ENCODE measurements at regions not wholly inside any gene's neighbourhood (a gene's known extent, or its start where the extent isn't known, plus 50 kb on each side); places are given as distances from the start of the nearest gene placed in this dataset.

GRCh38 chr17:36675250-36675649 lies 73.9 kb downstream of the MRM1 start:
- Histone ChIP-seq H3K56ac (replicated peaks; ENCODE audit: insufficient read length, low read depth, low read length) (no peak overlapping the region), H2AFZ (ENCODE audit: low read length) (no peak overlapping the region), H3K23ac (ENCODE audit: insufficient read length) (no peak overlapping the region), H4K5ac (ENCODE audit: insufficient read length, low read depth, low read length) (no peak overlapping the region), H2BK12ac (ENCODE audit: low read depth, low read length) (no peak overlapping the region), H3K36me3 (ENCODE audit: control insufficient read depth in 2 of 4, insufficient read depth in 4 of 4, low read length in 3 of 4) (no peaks in the 10 kb centered on the region), H2BK5ac (ENCODE audit: low read depth, low read length) (no peak overlapping the region), H2BK120ac (replicated peaks; ENCODE audit: low read depth, low read length) (no peak overlapping the region), H4K20me1 (replicated peaks in 1 of 2; ENCODE audit: control insufficient read depth in 1 of 2, insufficient read depth in 2 of 2, low read length in 2 of 2) (no peaks in the 10 kb centered on the region), H3K4me3 (ENCODE audit: extremely low read depth in 1 of 4, insufficient read depth in 2 of 4, low read depth in 3 of 4, low read length in 4 of 4) (no peak overlapping the region), H2BK15ac (ENCODE audit: low read length) (no peak overlapping the region), H3K9me3 (ENCODE audit: insufficient read depth in 2 of 2, low read depth in 1 of 2, low read length in 1 of 2) (no peaks in the 10 kb centered on the region), H3K79me2 (ENCODE audit: control insufficient read depth in 1 of 2, insufficient read depth in 2 of 2, low read length in 2 of 2) (no peaks in the 10 kb centered on the region), H2BK20ac (ENCODE audit: low read length) (no peak overlapping the region), H3K27me3 (replicated peaks in 1 of 4; ENCODE audit: control insufficient read depth in 3 of 4, extremely low read depth in 1 of 4, insufficient read depth in 3 of 4, low read length in 3 of 4) (no peaks in the 10 kb centered on the region), H4K8ac (ENCODE audit: extremely low read depth, insufficient read depth, low read length) (no peak overlapping the region), H4K91ac (replicated peaks; ENCODE audit: insufficient read length, low read length) (no peak overlapping the region), H3K18ac (ENCODE audit: extremely low read depth, low read length) (no peak overlapping the region), H3K79me1 (ENCODE audit: low read depth, low read length) (no peaks in the 10 kb centered on the region; the same call in 1 of the 2 replicates), H2AK5ac (ENCODE audit: low read depth, low read length) (no peak overlapping the region), H3K27ac (ENCODE audit: low read depth, low read length) (no peak overlapping the region), H3K4ac (replicated peaks; ENCODE audit: insufficient read length, low read depth, low read length) (no peak overlapping the region), H3K14ac (ENCODE audit: insufficient read length) (no peak overlapping the region), H3K9ac (replicated peaks in 1 of 4; ENCODE audit: extremely low read depth in 1 of 4, low read depth in 3 of 4, low read length in 3 of 4) (no peak overlapping the region; a peak in 1 of 7 replicates), H3K4me1 (replicated peaks in 1 of 4; ENCODE audit: control insufficient read depth in 3 of 4, insufficient read depth in 4 of 4, low read length in 3 of 4) (peaks cover 0 to 3% (median 1%) of the 10 kb centered on the region in 4 experiments; a peak in 1 of 7 replicates), H3K23me2 (ENCODE audit: low read depth, low read length) (no peaks in the 10 kb centered on the region), H3K4me2 (ENCODE audit: insufficient read depth in 1 of 2, low read depth in 2 of 2, low read length in 2 of 2) (no peak overlapping the region; a peak in 1 of 4 replicates)
- FAIRE-seq (no peak), DNase-seq (ENCODE audit: low read depth in 1 of 2, low spot score in 2 of 2) (no peak)
- POLR2A ChIA-PET (ENCODE audit: partially characterized antibody), result interaction anchor here (0.8 kb wide), 1 partner anchor 15 kb away, joined by 3 read pairs; no protein-coding TSS in a partner anchor
- CTCF ChIA-PET (ENCODE audit: partially characterized antibody), result interaction anchor here (0.7 to 2.4 kb wide), 5 partner anchors 10 to 80 kb away, joined by 3 to 9 read pairs (median 5); no protein-coding TSS in a partner anchor
- 95% methylated on average over 6 of the region's 6 CpGs; no CpG with 5 or more reads in 1 of the 2 experiments for WGBS, 2 experiments (ENCODE audit: extremely low coverage in 1 of 2, insufficient coverage in 1 of 2, insufficient read length in 1 of 2, insufficient replicate concordance in 2 of 2, low coverage in 1 of 2, low lambda C conversion rate in 2 of 2, missing lambda C conversion rate in 1 of 2)
- TF ChIP-seq BACH1 (IDR thresholded peaks at IDR 0.05; ENCODE audit: low read length) (no peak), CTBP2 (IDR thresholded peaks at IDR 0.05; ENCODE audit: borderline replicate concordance, insufficient read depth, insufficient read length, low read length) (no peak)
